ENCODE measurements at regions not wholly inside any gene's neighbourhood (a gene's known extent, or its start where the extent isn't known, plus 50 kb on each side); places are given as distances from the start of the nearest gene placed in this dataset.

- no peaks in the 10 kb centered on the region for H4K20me1 ChIP-seq (replicated peaks; ENCODE audit: control insufficient read depth, insufficient read depth, low read length)
- no peaks in the 10 kb centered on the region for H3K9me3 ChIP-seq (replicated peaks; ENCODE audit: control insufficient read depth, insufficient read depth, low read depth, low read length)
- no peak overlapping the region for H3K4me2 ChIP-seq (ENCODE audit: insufficient read depth, low read length)
- ATAC-seq (no peak), FAIRE-seq (no peak), DNase-seq (ENCODE audit: extremely low read depth in 1 of 4, low spot score in 3 of 4) (no peak)
- no peaks in the 10 kb centered on the region for H3K9me1 ChIP-seq (ENCODE audit: control insufficient read depth, insufficient read depth, low read length)
- no peaks in the 10 kb centered on the region for H3K4me1 ChIP-seq (replicated peaks in 1 of 2; ENCODE audit: control insufficient read depth in 2 of 2, insufficient read depth in 2 of 2, low read length in 2 of 2)
- WGBS (ENCODE audit: insufficient coverage, low coverage, missing lambda C conversion rate), result 8% methylated on average over 1 of the region's 1 CpG
- BruUV-seq (replicated peaks), result no TSS peak
- ChIA-PET CTCF (ENCODE audit: low intra/inter-chr PET ratio) (no interaction called here), POLR2A (interaction anchor here (0.5 to 0.6 kb wide), 2 partner anchors 42 to 1005 kb away, joined by 3 read pairs; no protein-coding TSS in a partner anchor)
- H3K9ac ChIP-seq (ENCODE audit: insufficient read depth in 1 of 2, low read depth in 2 of 2, low read length in 2 of 2), result no peak overlapping the region
- in situ Hi-C loops (cut with MboI) (no loop called here), intact Hi-C loops (cut with micrococcal nuclease) (no loop called here)
- no peak for TF ChIP-seq HSF4 (CRISPR knock-in tag; IDR thresholded peaks at IDR 0.05; ENCODE audit: borderline replicate concordance)
- TF ChIP-seq CBFA2T3 (IDR thresholded peaks at IDR 0.05), result 0 out of 2 replicates have a peak, but pooled peaks have one; percentile 12
- H3K4me3 ChIP-seq, result no peak overlapping the region
- H3K36me3 ChIP-seq (ENCODE audit: control insufficient read depth, insufficient read depth, low read length), result no peaks in the 10 kb centered on the region
- H3K27me3 ChIP-seq (ENCODE audit: control insufficient read depth in 2 of 2, insufficient read depth in 2 of 2, low read length in 2 of 2), result no peaks in the 10 kb centered on the region; a peak in 1 of 5 replicates
- H3K27ac ChIP-seq (ENCODE audit: extremely low read depth, low read depth, low read length), result no peak overlapping the region
- H3K79me2 ChIP-seq (ENCODE audit: control insufficient read depth, insufficient read depth, low read length), result no peaks in the 10 kb centered on the region
- no peak overlapping the region for H2AFZ ChIP-seq (ENCODE audit: low read depth, low read length)
Observed at GRCh38 chr13:21777166-21777565, 106.3 kb downstream of the FGF9 start.

GRCh38 chr13:21777813-21778212 is 106.9 kb downstream of the FGF9 start:
- Histone ChIP-seq H3K9ac (ENCODE audit: insufficient read depth in 1 of 2, low read depth in 2 of 2, low read length in 2 of 2) (no peak overlapping the region), H3K27ac (ENCODE audit: extremely low read depth, low read depth, low read length) (no peak overlapping the region), H3K36me3 (ENCODE audit: control insufficient read depth, insufficient read depth, low read length) (no peaks in the 10 kb centered on the region), H3K79me2 (ENCODE audit: control insufficient read depth, insufficient read depth, low read length) (no peaks in the 10 kb centered on the region), H3K27me3 (ENCODE audit: control insufficient read depth in 2 of 2, insufficient read depth in 2 of 2, low read length in 2 of 2) (no peaks in the 10 kb centered on the region; a peak in 1 of 5 replicates), H3K4me1 (replicated peaks in 1 of 2; ENCODE audit: control insufficient read depth in 2 of 2, insufficient read depth in 2 of 2, low read length in 2 of 2) (no peaks in the 10 kb centered on the region), H2AFZ (ENCODE audit: low read depth, low read length) (no peak overlapping the region), H3K9me1 (ENCODE audit: control insufficient read depth, insufficient read depth, low read length) (no peaks in the 10 kb centered on the region), H3K4me2 (ENCODE audit: insufficient read depth, low read length) (no peak overlapping the region), H3K9me3 (replicated peaks; ENCODE audit: control insufficient read depth, insufficient read depth, low read depth, low read length) (no peaks in the 10 kb centered on the region), H4K20me1 (replicated peaks; ENCODE audit: control insufficient read depth, insufficient read depth, low read length) (no peaks in the 10 kb centered on the region), H3K4me3 (no peak overlapping the region)
- CTCF ChIA-PET (ENCODE audit: low intra/inter-chr PET ratio), result interaction anchor here (0.7 kb wide), 1 partner anchor 108 kb away, joined by 3 read pairs; no protein-coding TSS in a partner anchor
- no peak for FAIRE-seq
- WGBS (ENCODE audit: insufficient coverage, low coverage, missing lambda C conversion rate), result 0% methylated on average over 3 of the region's 3 CpGs
- no TSS peak for BruUV-seq (replicated peaks)
- in situ Hi-C loops (cut with MboI) (no loop called here), intact Hi-C loops (cut with micrococcal nuclease) (no loop called here)
- POLR2A ChIA-PET, result interaction anchor here (0.5 kb wide), 1 partner anchor 1005 kb away, joined by 3 read pairs; no protein-coding TSS in a partner anchor
- ATAC-seq, result no peak
- DNase-seq (ENCODE audit: extremely low read depth in 1 of 4, low spot score in 3 of 4), result no peak
- TF ChIP-seq CREB3L1 (IDR thresholded peaks at IDR 0.05; ENCODE audit: borderline replicate concordance, low read depth) (no peak), LARP7 (IDR thresholded peaks at IDR 0.05) (no peak), RCOR1 (IDR thresholded peaks at IDR 0.05; ENCODE audit: borderline replicate concordance in 1 of 2, low read depth in 2 of 2, low read length in 2 of 2) (no peak), KLF16 (IDR thresholded peaks at IDR 0.05) (no peak), CHAMP1 (IDR thresholded peaks at IDR 0.05) (no peak), KLF10 (CRISPR knock-in tag; IDR thresholded peaks at IDR 0.05) (no peak), SRSF1 (IDR thresholded peaks at IDR 0.05; ENCODE audit: low read depth, low read length) (no peak), ZKSCAN3 (CRISPR knock-in tag; IDR thresholded peaks at IDR 0.05) (no peak), ZNF584 (CRISPR knock-in tag; IDR thresholded peaks at IDR 0.05; ENCODE audit: low read depth) (no peak)
- TF ChIP-seq, protein P1, sequence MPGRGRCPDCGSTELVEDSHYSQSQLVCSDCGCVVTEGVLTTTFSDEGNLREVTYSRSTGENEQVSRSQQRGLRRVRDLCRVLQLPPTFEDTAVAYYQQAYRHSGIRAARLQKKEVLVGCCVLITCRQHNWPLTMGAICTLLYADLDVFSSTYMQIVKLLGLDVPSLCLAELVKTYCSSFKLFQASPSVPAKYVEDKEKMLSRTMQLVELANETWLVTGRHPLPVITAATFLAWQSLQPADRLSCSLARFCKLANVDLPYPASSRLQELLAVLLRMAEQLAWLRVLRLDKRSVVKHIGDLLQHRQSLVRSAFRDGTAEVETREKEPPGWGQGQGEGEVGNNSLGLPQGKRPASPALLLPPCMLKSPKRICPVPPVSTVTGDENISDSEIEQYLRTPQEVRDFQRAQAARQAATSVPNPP (IDR thresholded peaks at IDR 0.05; ENCODE audit: borderline replicate concordance, insufficient read depth, insufficient read length), result no peak
